ENCODE measurements at regions not wholly inside any gene's neighbourhood (a gene's known extent, or its start where the extent isn't known, plus 50 kb on each side); places are given as distances from the start of the nearest gene placed in this dataset.
A peak's percentile ranks its signal among the peaks of the same experiment; 100 is the strongest.
"Not testable (repeated sequence)": the region's sequence is repeated elsewhere in the genome, so short reads cannot be mapped to it uniquely, and the experiment has no call there.

- 79 to 85% (median 84%) methylated on average over 7 of the region's 7 CpGs for WGBS, 3 donors
- FAIRE-seq (no peak), DNase-seq (no peak)
Observed at GRCh38 chr11:26860091-26860780, 133.7 kb upstream of the FIBIN start.

GRCh38 chr11:26860895-26861294, 133.0 kb upstream of the FIBIN start:
- H3K4me1 ChIP-seq (ENCODE audit: control insufficient read depth in 3 of 3, insufficient read depth in 2 of 3, low read depth in 1 of 3, low read length in 2 of 3) = no peaks in the 10 kb centered on the region
- FAIRE-seq = no peak
- 58 to 83% (median 58%) methylated on average over 1 of the region's 1 CpG for WGBS, 3 donors

More at GRCh38 chr11:26860091-26860780, 133.7 kb upstream of the FIBIN start:
- Histone ChIP-seq H3K4me3 (ENCODE audit: low read depth in 1 of 3, low read length in 3 of 3) (no peak overlapping the region), H3K36me3 (ENCODE audit: control insufficient read depth in 3 of 3, insufficient read depth in 2 of 3, low read depth in 1 of 3, low read length in 3 of 3) (no peaks in the 10 kb centered on the region), H3K27me3 (ENCODE audit: control insufficient read depth in 3 of 3, insufficient read depth in 3 of 3, low read length in 3 of 3) (no peaks in the 10 kb centered on the region), H3K27ac (ENCODE audit: low read depth in 1 of 3, low read length in 2 of 3) (no peak overlapping the region), H3K4me1 (ENCODE audit: control insufficient read depth in 3 of 3, insufficient read depth in 2 of 3, low read depth in 1 of 3, low read length in 2 of 3) (no peaks in the 10 kb centered on the region), H3K9me3 (ENCODE audit: control insufficient read depth in 2 of 2, insufficient read depth in 1 of 2, low read depth in 1 of 2, low read length in 1 of 2) (no peaks in the 10 kb centered on the region)

GRCh38 chr11:26862801-26863200, 131.1 kb upstream of the FIBIN start:
- no peak for DNase-seq
- no peaks in the 10 kb centered on the region for H3K9me3 ChIP-seq (ENCODE audit: control insufficient read depth in 2 of 2, insufficient read depth in 1 of 2, low read depth in 1 of 2, low read length in 1 of 2)
- no peaks in the 10 kb centered on the region for H3K4me1 ChIP-seq (ENCODE audit: control insufficient read depth in 3 of 3, insufficient read depth in 2 of 3, low read depth in 1 of 3, low read length in 2 of 3)
- no peak overlapping the region for H3K4me3 ChIP-seq (ENCODE audit: low read depth in 1 of 3, low read length in 3 of 3)
- no peak overlapping the region for H3K27ac ChIP-seq (ENCODE audit: low read depth in 1 of 3, low read length in 2 of 3)
- FAIRE-seq = no peak
- no peaks in the 10 kb centered on the region for H3K27me3 ChIP-seq (ENCODE audit: control insufficient read depth in 3 of 3, insufficient read depth in 3 of 3, low read length in 3 of 3)
- H3K36me3 ChIP-seq (ENCODE audit: control insufficient read depth in 3 of 3, insufficient read depth in 2 of 3, low read depth in 1 of 3, low read length in 3 of 3) = no peaks in the 10 kb centered on the region

More at GRCh38 chr11:26860895-26861294, 133.0 kb upstream of the FIBIN start:
- no peak for DNase-seq
- no peak overlapping the region for H3K27ac ChIP-seq (ENCODE audit: low read depth in 1 of 3, low read length in 2 of 3)
- H3K36me3 ChIP-seq (ENCODE audit: control insufficient read depth in 3 of 3, insufficient read depth in 2 of 3, low read depth in 1 of 3, low read length in 3 of 3) = no peaks in the 10 kb centered on the region
- no peak overlapping the region for H3K4me3 ChIP-seq (ENCODE audit: low read depth in 1 of 3, low read length in 3 of 3)
- H3K27me3 ChIP-seq (ENCODE audit: control insufficient read depth in 3 of 3, insufficient read depth in 3 of 3, low read length in 3 of 3) = no peaks in the 10 kb centered on the region
- no peaks in the 10 kb centered on the region for H3K9me3 ChIP-seq (ENCODE audit: control insufficient read depth in 2 of 2, insufficient read depth in 1 of 2, low read depth in 1 of 2, low read length in 1 of 2)

GRCh38 chr11:26865703-26866102, 128.2 kb upstream of the FIBIN start:
- no peak for DNase-seq
- WGBS, 3 donors = 64 to 68% (median 64%) methylated on average over 2 of the region's 2 CpGs

GRCh38 chr11:26867286-26867685, 126.6 kb upstream of the FIBIN start:
- Histone ChIP-seq H3K27me3 (ENCODE audit: control insufficient read depth in 3 of 3, insufficient read depth in 3 of 3, low read length in 3 of 3) (no peaks in the 10 kb centered on the region), H3K4me3 (ENCODE audit: low read depth in 1 of 3, low read length in 3 of 3) (no peak overlapping the region), H3K27ac (ENCODE audit: low read depth in 1 of 3, low read length in 2 of 3) (no peak overlapping the region), H3K9me3 (ENCODE audit: control insufficient read depth in 2 of 2, insufficient read depth in 1 of 2, low read depth in 1 of 2, low read length in 1 of 2) (no peaks in the 10 kb centered on the region), H3K4me1 (ENCODE audit: control insufficient read depth in 3 of 3, insufficient read depth in 2 of 3, low read depth in 1 of 3, low read length in 2 of 3) (no peaks in the 10 kb centered on the region), H3K36me3 (ENCODE audit: control insufficient read depth in 3 of 3, insufficient read depth in 2 of 3, low read depth in 1 of 3, low read length in 3 of 3) (no peaks in the 10 kb centered on the region)
- no peak for DNase-seq
- peak; percentile 30 for FAIRE-seq

More at GRCh38 chr11:26865703-26866102, 128.2 kb upstream of the FIBIN start:
- Histone ChIP-seq H3K36me3 (ENCODE audit: control insufficient read depth in 3 of 3, insufficient read depth in 2 of 3, low read depth in 1 of 3, low read length in 3 of 3) (no peaks in the 10 kb centered on the region), H3K27me3 (ENCODE audit: control insufficient read depth in 3 of 3, insufficient read depth in 3 of 3, low read length in 3 of 3) (no peaks in the 10 kb centered on the region), H3K4me3 (ENCODE audit: low read depth in 1 of 3, low read length in 3 of 3) (no peak overlapping the region), H3K27ac (ENCODE audit: low read depth in 1 of 3, low read length in 2 of 3) (no peak overlapping the region), H3K4me1 (ENCODE audit: control insufficient read depth in 3 of 3, insufficient read depth in 2 of 3, low read depth in 1 of 3, low read length in 2 of 3) (no peaks in the 10 kb centered on the region), H3K9me3 (ENCODE audit: control insufficient read depth in 2 of 2, insufficient read depth in 1 of 2, low read depth in 1 of 2, low read length in 1 of 2) (no peaks in the 10 kb centered on the region)
- no peak for FAIRE-seq

- DNase-seq (no peak), FAIRE-seq (no peak)
- no peak overlapping the region for H3K4me3 ChIP-seq (ENCODE audit: low read depth in 1 of 3, low read length in 3 of 3)
- H3K27me3 ChIP-seq (ENCODE audit: control insufficient read depth in 3 of 3, insufficient read depth in 3 of 3, low read length in 3 of 3) = no peaks in the 10 kb centered on the region
- H3K36me3 ChIP-seq (ENCODE audit: control insufficient read depth in 3 of 3, insufficient read depth in 2 of 3, low read depth in 1 of 3, low read length in 3 of 3) = no peaks in the 10 kb centered on the region
- H3K9me3 ChIP-seq (ENCODE audit: control insufficient read depth in 2 of 2, insufficient read depth in 1 of 2, low read depth in 1 of 2, low read length in 1 of 2) = peaks cover 2 to 13% of the 10 kb centered on the region in 2 donors
- 61 to 69% (median 61%) methylated on average over 4 of the region's 4 CpGs for WGBS, 3 donors
- no peak overlapping the region for H3K27ac ChIP-seq (ENCODE audit: low read depth in 1 of 3, low read length in 2 of 3)
- no peaks in the 10 kb centered on the region for H3K4me1 ChIP-seq (ENCODE audit: control insufficient read depth in 3 of 3, insufficient read depth in 2 of 3, low read depth in 1 of 3, low read length in 2 of 3)
Observed at GRCh38 chr11:26878959-26879581, 114.8 kb upstream of the FIBIN start.

GRCh38 chr11:26882363-26882880, 111.5 kb upstream of the FIBIN start:
- H3K36me3 ChIP-seq (ENCODE audit: control insufficient read depth in 3 of 3, insufficient read depth in 2 of 3, low read depth in 1 of 3, low read length in 3 of 3); H3K4me3 ChIP-seq (ENCODE audit: low read depth in 1 of 3, low read length in 3 of 3); H3K27me3 ChIP-seq (ENCODE audit: control insufficient read depth in 3 of 3, insufficient read depth in 3 of 3, low read length in 3 of 3); FAIRE-seq; DNase-seq; H3K27ac ChIP-seq (ENCODE audit: low read depth in 1 of 3, low read length in 2 of 3); H3K4me1 ChIP-seq (ENCODE audit: control insufficient read depth in 3 of 3, insufficient read depth in 2 of 3, low read depth in 1 of 3, low read length in 2 of 3): not testable (repeated sequence)
- peaks cover 0 to 13% of the 10 kb centered on the region in 2 donors for H3K9me3 ChIP-seq (ENCODE audit: control insufficient read depth in 2 of 2, insufficient read depth in 1 of 2, low read depth in 1 of 2, low read length in 1 of 2)
- WGBS, 3 donors = 69 to 93% (median 86%) methylated on average over 4 of the region's 4 CpGs

- FAIRE-seq (no peak), DNase-seq (no peak)
- no peaks in the 10 kb centered on the region for H3K4me1 ChIP-seq (ENCODE audit: control insufficient read depth in 3 of 3, insufficient read depth in 2 of 3, low read depth in 1 of 3, low read length in 2 of 3)
- no peak overlapping the region for H3K4me3 ChIP-seq (ENCODE audit: low read depth in 1 of 3, low read length in 3 of 3)
- no peak overlapping the region for H3K27ac ChIP-seq (ENCODE audit: low read depth in 1 of 3, low read length in 2 of 3)
- WGBS, 3 donors = 73 to 74% (median 73%) methylated on average over 2 of the region's 2 CpGs
- no peaks in the 10 kb centered on the region for H3K27me3 ChIP-seq (ENCODE audit: control insufficient read depth in 3 of 3, insufficient read depth in 3 of 3, low read length in 3 of 3)
- H3K9me3 ChIP-seq (ENCODE audit: control insufficient read depth in 2 of 2, insufficient read depth in 1 of 2, low read depth in 1 of 2, low read length in 1 of 2) = no peaks in the 10 kb centered on the region
- no peaks in the 10 kb centered on the region for H3K36me3 ChIP-seq (ENCODE audit: control insufficient read depth in 3 of 3, insufficient read depth in 2 of 3, low read depth in 1 of 3, low read length in 3 of 3)
Observed at GRCh38 chr11:26891501-26891900, 102.4 kb upstream of the FIBIN start.

Data from small intestine (tissue), 7 donors.